SKM-1 (cell line): ENCODE measurements at regions not wholly inside any gene's neighbourhood (a gene's known extent, or its start where the extent isn't known, plus 50 kb on each side); places are given as distances from the start of the nearest gene placed in this dataset.

ENCODE experiments used
- DNase-seq: peaks from one replicate; lab custom pipeline; 2025; ENCODE audit not compliant: unreplicated experiment; lab: John Stamatoyannopoulos, UW

- DNase-seq, result no peak
These were observed 282.9 kb upstream of the ATP10B start for GRCh38 chr5:161134956-161135355.

GRCh38 chr5:161134083-161134482 lies 282.1 kb upstream of the ATP10B start:
- DNase-seq, result no peak

- no peak for DNase-seq
These were observed 263.9 kb upstream of the ATP10B start for GRCh38 chr5:161115941-161116340.

- DNase-seq, result no peak
These were observed 260.4 kb upstream of the ATP10B start for GRCh38 chr5:161112371-161112770.

- DNase-seq, result no peak
These were observed 253.5 kb upstream of the ATP10B start for GRCh38 chr5:161105525-161105924.

GRCh38 chr5:161098516-161098915 lies 246.5 kb upstream of the ATP10B start:
- DNase-seq, result no peak

- no peak for DNase-seq
These were observed 244.6 kb upstream of the ATP10B start for GRCh38 chr5:161096581-161096980.

GRCh38 chr5:161095953-161096352 lies 243.9 kb upstream of the ATP10B start:
- DNase-seq, result no peak

- DNase-seq, result no peak
These were observed 242.4 kb upstream of the ATP10B start for GRCh38 chr5:161094411-161094810.

GRCh38 chr5:161093100-161093499 lies 241.1 kb upstream of the ATP10B start:
- DNase-seq, result no peak

- no peak for DNase-seq
These were observed 237.6 kb upstream of the ATP10B start for GRCh38 chr5:161089569-161089968.

- DNase-seq, result no peak
These were observed 234.4 kb upstream of the ATP10B start for GRCh38 chr5:161086461-161086860.

GRCh38 chr5:161085056-161085455 lies 233.0 kb upstream of the ATP10B start:
- DNase-seq, result no peak

GRCh38 chr5:161084115-161084514 lies 232.1 kb upstream of the ATP10B start:
- DNase-seq, result no peak

- no peak for DNase-seq
These were observed 226.8 kb upstream of the ATP10B start for GRCh38 chr5:161078793-161079192.

GRCh38 chr5:161077936-161078545 lies 226.0 kb upstream of the ATP10B start:
- no peak for DNase-seq

GRCh38 chr5:161077496-161077895 lies 225.5 kb upstream of the ATP10B start:
- no peak for DNase-seq

GRCh38 chr5:161064781-161065180 lies 212.8 kb upstream of the ATP10B start:
- DNase-seq, result no peak

- DNase-seq, result no peak
These were observed 212.3 kb upstream of the ATP10B start for GRCh38 chr5:161064297-161064696.

GRCh38 chr5:161058781-161059180 lies 206.8 kb upstream of the ATP10B start:
- DNase-seq, result no peak

- no peak for DNase-seq
These were observed 200.0 kb upstream of the ATP10B start for GRCh38 chr5:161051920-161052500.

- no peak for DNase-seq
These were observed 195.0 kb upstream of the ATP10B start for GRCh38 chr5:161047024-161047423.

GRCh38 chr5:161042862-161043261 lies 190.9 kb upstream of the ATP10B start:
- no peak for DNase-seq
